Activated gamma-delta T cell (primary cell): ENCODE measurements at regions not wholly inside any gene's neighbourhood (a gene's known extent, or its start where the extent isn't known, plus 50 kb on each side); places are given as distances from the start of the nearest gene placed in this dataset.
A peak's percentile ranks its signal among the peaks of the same experiment; 100 is the strongest.

Source experiments
- DNase-seq: peaks from one replicate; lab custom pipeline; 2025; lab: John Stamatoyannopoulos, UW

- DNase-seq = no peak
These were observed 187.8 kb downstream of the CRPPA start for GRCh38 chr7:16233517-16233916.

- no peak for DNase-seq
These were observed 189.1 kb downstream of the CRPPA start for GRCh38 chr7:16232273-16232672.

- no peak for DNase-seq
These were observed 197.2 kb downstream of the CRPPA start for GRCh38 chr7:16223963-16224707.

- DNase-seq = no peak
These were observed 208.7 kb downstream of the CRPPA start for GRCh38 chr7:16212610-16213009.

GRCh38 chr7:16212032-16212431 is 209.3 kb downstream of the CRPPA start:
- DNase-seq = no peak

- no peak for DNase-seq
These were observed 209.9 kb downstream of the CRPPA start for GRCh38 chr7:16211402-16211925.

- DNase-seq = no peak
These were observed 211.2 kb downstream of the CRPPA start for GRCh38 chr7:16210171-16210570.

- DNase-seq = no peak
These were observed 214.0 kb downstream of the CRPPA start for GRCh38 chr7:16207321-16207720.

- DNase-seq = no peak
These were observed 215.9 kb downstream of the CRPPA start for GRCh38 chr7:16205466-16205865.

GRCh38 chr7:16204953-16205352 is 216.4 kb downstream of the CRPPA start:
- DNase-seq = no peak

GRCh38 chr7:16203065-16203464 is 218.3 kb downstream of the CRPPA start:
- no peak for DNase-seq

GRCh38 chr7:16202303-16202702 is 219.0 kb downstream of the CRPPA start:
- DNase-seq = no peak

- DNase-seq = no peak
These were observed 220.7 kb downstream of the CRPPA start for GRCh38 chr7:16200591-16200990.

- DNase-seq = no peak
These were observed 227.7 kb downstream of the CRPPA start for GRCh38 chr7:16193631-16194030.

GRCh38 chr7:16189026-16189715 is 232.2 kb downstream of the CRPPA start:
- no peak for DNase-seq

GRCh38 chr7:16187131-16187530 is 234.2 kb downstream of the CRPPA start:
- DNase-seq = no peak

GRCh38 chr7:16178585-16178984 is 242.8 kb downstream of the CRPPA start:
- DNase-seq = no peak

GRCh38 chr7:16178092-16178491 is 243.2 kb downstream of the CRPPA start:
- no peak for DNase-seq

- DNase-seq = no peak
These were observed 247.1 kb downstream of the CRPPA start for GRCh38 chr7:16174253-16174652.

- DNase-seq = no peak
These were observed 249.0 kb downstream of the CRPPA start for GRCh38 chr7:16172366-16172765.

- DNase-seq = no peak
These were observed 249.4 kb downstream of the CRPPA start for GRCh38 chr7:16171928-16172327.

- peak; percentile 6 for DNase-seq
These were observed 250.7 kb downstream of the CRPPA start for GRCh38 chr7:16170671-16171070.

GRCh38 chr7:16169537-16169936 is 251.8 kb downstream of the CRPPA start:
- no peak for DNase-seq
